GM18909 (cell line): ENCODE measurements at regions not wholly inside any gene's neighbourhood (a gene's known extent, or its start where the extent isn't known, plus 50 kb on each side); places are given as distances from the start of the nearest gene placed in this dataset.

ENCODE experiments used
- ATAC-seq: cut with Tn5 transposase; IDR thresholded peaks from one replicate; pipeline ENCODE4 v1.9.1; 2021; ENCODE audit warnings: mild to moderate bottlenecking; ENCODE audit not compliant: unreplicated experiment, poor library complexity

GRCh38 chr13:73138638-73139491 lies 80.1 kb downstream of the KLF5 start:
- ATAC-seq = no peak

- no peak for ATAC-seq
These were observed 79.5 kb downstream of the KLF5 start for GRCh38 chr13:73138276-73138637.

- no peak for ATAC-seq
These were observed 78.0 kb downstream of the KLF5 start for GRCh38 chr13:73136776-73137175.

GRCh38 chr13:73133531-73133930 lies 74.7 kb downstream of the KLF5 start:
- ATAC-seq = no peak

GRCh38 chr13:73131247-73131646 lies 72.4 kb downstream of the KLF5 start:
- no peak for ATAC-seq

- no peak for ATAC-seq
These were observed 70.2 kb downstream of the KLF5 start for GRCh38 chr13:73129023-73129422.
